Mesendoderm (in vitro differentiated cells): ENCODE measurements at regions not wholly inside any gene's neighbourhood (a gene's known extent, or its start where the extent isn't known, plus 50 kb on each side); places are given as distances from the start of the nearest gene placed in this dataset.
"Not testable (repeated sequence)": the region's sequence is repeated elsewhere in the genome, so short reads cannot be mapped to it uniquely, and the experiment has no call there.

Source experiments
- DNase-seq: peaks from one replicate; pipeline ENCODE4 v3.0.0; 2013
- H2AK5ac ChIP-seq: 2 replicates; pipeline ENCODE4 v1.6.1; 2013; ENCODE audit warnings: low read length, inconsistent platforms
- H2BK120ac ChIP-seq: 2 replicates; pipeline ENCODE4 v1.6.1; 2013; ENCODE audit warnings: low read depth, mild to moderate bottlenecking, low read length, moderate library complexity, mixed read lengths
- H2BK15ac ChIP-seq: replicated peaks from 2 replicates; pipeline ENCODE4 v1.6.1; 2013; ENCODE audit warnings: low read depth, mild to moderate bottlenecking, moderate library complexity
- H2BK5ac ChIP-seq: 2 replicates; pipeline ENCODE4 v1.6.1; 2013; ENCODE audit warnings: low read length, inconsistent platforms
- H3K18ac ChIP-seq: 2 replicates; pipeline ENCODE4 v1.6.1; 2013; ENCODE audit warnings: mild to moderate bottlenecking, low read length, mixed read lengths
- H3K23ac ChIP-seq: one replicate; pipeline ENCODE4 v1.6.1; 2013; ENCODE audit warnings: low read length
- H3K27ac ChIP-seq: 2 replicates; pipeline ENCODE4 v1.5.1; 2013; ENCODE audit warnings: low read depth, mild to moderate bottlenecking, inconsistent platforms, low read length, moderate library complexity
- H3K27me3 ChIP-seq: 2 replicates; pipeline ENCODE4 v1.6.1; 2013; ENCODE audit warnings: low read length, control low read depth, mild to moderate bottlenecking, inconsistent platforms; ENCODE audit not compliant: insufficient read depth, poor library complexity
- H3K36me3 ChIP-seq: 2 replicates; pipeline ENCODE4 v1.6.1; 2013; ENCODE audit warnings: low read length, inconsistent platforms; ENCODE audit not compliant: control insufficient read depth, insufficient read depth
- H3K4ac ChIP-seq: one replicate; pipeline ENCODE4 v1.6.1; 2013; ENCODE audit warnings: low read depth, mild to moderate bottlenecking, low read length, moderate library complexity
- H3K4me1 ChIP-seq: 2 replicates; pipeline ENCODE4 v1.6.1; 2013; ENCODE audit warnings: low read depth, low read length, inconsistent platforms; ENCODE audit not compliant: control insufficient read depth
- H3K4me2 ChIP-seq: 2 replicates; pipeline ENCODE4 v1.6.1; 2013; ENCODE audit warnings: low read length
- H3K4me3 ChIP-seq: 2 replicates; pipeline ENCODE4 v1.5.1; 2013; ENCODE audit warnings: mild to moderate bottlenecking, low read length
- H3K56ac ChIP-seq: one replicate; pipeline ENCODE4 v1.6.1; 2013; ENCODE audit warnings: low read length
- H3K79me1 ChIP-seq: 2 replicates; pipeline ENCODE4 v1.6.1; 2013; ENCODE audit warnings: low read length, inconsistent platforms
- H3K79me2 ChIP-seq: 2 replicates; pipeline ENCODE4 v1.6.1; 2013; ENCODE audit warnings: mild to moderate bottlenecking, low read length; ENCODE audit not compliant: control insufficient read depth, insufficient read depth
- H3K9ac ChIP-seq: 2 replicates; pipeline ENCODE4 v1.6.1; 2013; ENCODE audit warnings: low read length, inconsistent platforms
- H4K5ac ChIP-seq: one replicate; pipeline ENCODE4 v1.6.1; 2013; ENCODE audit warnings: low read length
- H4K8ac ChIP-seq: one replicate; pipeline ENCODE4 v1.6.1; 2013; ENCODE audit warnings: low read depth, mild to moderate bottlenecking, control low read depth, low read length, moderate library complexity
- WGBS: extraction: QIAGEN DNeasy Blood & Tissue Kit; methylation state at CpG from one replicate; pipeline ENCODE4 v1.1.7; 2013; ENCODE audit warnings: low lambda C conversion rate, missing lambda C conversion rate; ENCODE audit not compliant: insufficient coverage; ENCODE audit errors: extremely low coverage; 5-methylcytosine and 5-hydroxymethylcytosine counted together

GRCh38 chr6:1217396-1217795 is 94.5 kb upstream of the FOXQ1 start:
- H3K4me1 ChIP-seq: no peaks in the 10 kb centered on the region
- no peak overlapping the region for H2BK120ac ChIP-seq
- H3K27me3 ChIP-seq: no peaks in the 10 kb centered on the region
- H3K56ac ChIP-seq: no peak overlapping the region
- no peak overlapping the region for H4K5ac ChIP-seq
- H2BK15ac ChIP-seq: no peak overlapping the region
- no CpG with 5 or more reads among the region's 5 CpGs for WGBS
- H3K18ac ChIP-seq: no peak overlapping the region
- DNase-seq: no peak
- H3K4ac ChIP-seq: no peak overlapping the region
- H2AK5ac ChIP-seq: no peak overlapping the region
- no peak overlapping the region for H3K4me3 ChIP-seq
- no peak overlapping the region for H4K8ac ChIP-seq
- H3K27ac ChIP-seq: no peak overlapping the region
- no peaks in the 10 kb centered on the region for H3K79me1 ChIP-seq
- H2BK5ac ChIP-seq: no peak overlapping the region
- H3K79me2 ChIP-seq: no peaks in the 10 kb centered on the region
- no peak overlapping the region for H3K23ac ChIP-seq
- no peak overlapping the region for H3K4me2 ChIP-seq
- no peak overlapping the region for H3K9ac ChIP-seq
- no peaks in the 10 kb centered on the region for H3K36me3 ChIP-seq

GRCh38 chr6:1216488-1216974 is 95.4 kb upstream of the FOXQ1 start:
- Histone ChIP-seq H2BK5ac (no peak overlapping the region), H3K79me2 (no peaks in the 10 kb centered on the region), H4K5ac (no peak overlapping the region), H3K4ac (no peak overlapping the region), H2BK15ac (no peak overlapping the region), H2AK5ac (no peak overlapping the region), H2BK120ac (no peak overlapping the region), H3K4me3 (no peak overlapping the region), H4K8ac (no peak overlapping the region), H3K18ac (no peak overlapping the region), H3K4me2 (no peak overlapping the region), H3K27ac (no peak overlapping the region), H3K79me1 (no peaks in the 10 kb centered on the region), H3K4me1 (no peaks in the 10 kb centered on the region), H3K23ac (no peak overlapping the region), H3K9ac (no peak overlapping the region), H3K27me3 (no peaks in the 10 kb centered on the region), H3K56ac (no peak overlapping the region), H3K36me3 (no peaks in the 10 kb centered on the region)
- no CpG with 5 or more reads among the region's 6 CpGs for WGBS
- DNase-seq: no peak

- Histone ChIP-seq H3K23ac (no peak overlapping the region), H2BK5ac (no peak overlapping the region), H2BK120ac (no peak overlapping the region), H3K56ac (no peak overlapping the region), H2BK15ac (no peak overlapping the region), H3K27me3 (no peaks in the 10 kb centered on the region), H3K27ac (no peak overlapping the region), H3K18ac (no peak overlapping the region), H3K4ac (no peak overlapping the region), H4K5ac (no peak overlapping the region), H2AK5ac (no peak overlapping the region), H3K4me1 (no peaks in the 10 kb centered on the region), H3K9ac (no peak overlapping the region), H3K36me3 (no peaks in the 10 kb centered on the region), H3K79me2 (no peaks in the 10 kb centered on the region), H3K4me2 (no peak overlapping the region), H3K79me1 (no peaks in the 10 kb centered on the region), H4K8ac (no peak overlapping the region), H3K4me3 (no peak overlapping the region)
- WGBS: no CpG with 5 or more reads among the region's 11 CpGs
- DNase-seq: no peak
Measured at GRCh38 chr6:1215884-1216487, 95.9 kb upstream of the FOXQ1 start.

GRCh38 chr6:1215023-1215422 is 96.9 kb upstream of the FOXQ1 start:
- no peak overlapping the region for H3K27ac ChIP-seq
- no peak overlapping the region for H3K18ac ChIP-seq
- H3K4me3 ChIP-seq: no peak overlapping the region
- H3K79me1 ChIP-seq: no peaks in the 10 kb centered on the region
- no peak for DNase-seq
- H4K8ac ChIP-seq: no peak overlapping the region
- no peak overlapping the region for H3K23ac ChIP-seq
- no peaks in the 10 kb centered on the region for H3K79me2 ChIP-seq
- H3K27me3 ChIP-seq: no peaks in the 10 kb centered on the region
- H2BK15ac ChIP-seq: no peak overlapping the region
- no peaks in the 10 kb centered on the region for H3K4me1 ChIP-seq
- no peak overlapping the region for H3K56ac ChIP-seq
- no peak overlapping the region for H2AK5ac ChIP-seq
- H2BK120ac ChIP-seq: no peak overlapping the region
- H3K4me2 ChIP-seq: no peak overlapping the region
- no peak overlapping the region for H3K9ac ChIP-seq
- no peaks in the 10 kb centered on the region for H3K36me3 ChIP-seq
- no CpG with 5 or more reads among the region's 3 CpGs for WGBS
- no peak overlapping the region for H3K4ac ChIP-seq
- no peak overlapping the region for H2BK5ac ChIP-seq
- no peak overlapping the region for H4K5ac ChIP-seq

- no peaks in the 10 kb centered on the region for H3K79me2 ChIP-seq
- no peak overlapping the region for H3K9ac ChIP-seq
- H3K36me3 ChIP-seq: no peaks in the 10 kb centered on the region
- H4K5ac ChIP-seq: no peak overlapping the region
- no peak overlapping the region for H2BK120ac ChIP-seq
- no peak overlapping the region for H4K8ac ChIP-seq
- no peaks in the 10 kb centered on the region for H3K4me1 ChIP-seq
- DNase-seq: no peak
- H3K23ac ChIP-seq: no peak overlapping the region
- no peak overlapping the region for H3K4me2 ChIP-seq
- no peak overlapping the region for H2BK15ac ChIP-seq
- H3K4ac ChIP-seq: no peak overlapping the region
- no peak overlapping the region for H2BK5ac ChIP-seq
- H3K27me3 ChIP-seq: no peaks in the 10 kb centered on the region
- no peak overlapping the region for H3K4me3 ChIP-seq
- H3K79me1 ChIP-seq: no peaks in the 10 kb centered on the region
- no CpG with 5 or more reads among the region's 2 CpGs for WGBS
- H3K56ac ChIP-seq: no peak overlapping the region
- H3K27ac ChIP-seq: no peak overlapping the region
- H3K18ac ChIP-seq: no peak overlapping the region
- no peak overlapping the region for H2AK5ac ChIP-seq
Measured at GRCh38 chr6:1212919-1213318, 99.0 kb upstream of the FOXQ1 start.

GRCh38 chr6:1212138-1212537 is 99.8 kb upstream of the FOXQ1 start:
- H4K5ac ChIP-seq, H3K23ac ChIP-seq, H3K4me1 ChIP-seq, H3K9ac ChIP-seq, DNase-seq, H3K27ac ChIP-seq, H3K56ac ChIP-seq, H2BK5ac ChIP-seq, H3K4me3 ChIP-seq, H3K36me3 ChIP-seq, H2BK15ac ChIP-seq, H3K79me2 ChIP-seq, H3K79me1 ChIP-seq, H3K4me2 ChIP-seq, H4K8ac ChIP-seq, H3K27me3 ChIP-seq, H2BK120ac ChIP-seq, H3K18ac ChIP-seq, H3K4ac ChIP-seq, H2AK5ac ChIP-seq: not testable (repeated sequence)
